Activated CD8-positive, alpha-beta memory T cell treated with anti-CD3 and anti-CD28 coated beads, Interleukin-2, amount 50 U/mL, for 48 hours (primary cell): ENCODE measurements at regions not wholly inside any gene's neighbourhood (a gene's known extent, or its start where the extent isn't known, plus 50 kb on each side); places are given as distances from the start of the nearest gene placed in this dataset.
"Not testable (repeated sequence)": the region's sequence is repeated elsewhere in the genome, so short reads cannot be mapped to it uniquely, and the experiment has no call there.

ENCODE experiments used
- DNase-seq: peaks from one replicate; pipeline ENCODE4 v3.0.0-alpha.2; 2020

DNA sequence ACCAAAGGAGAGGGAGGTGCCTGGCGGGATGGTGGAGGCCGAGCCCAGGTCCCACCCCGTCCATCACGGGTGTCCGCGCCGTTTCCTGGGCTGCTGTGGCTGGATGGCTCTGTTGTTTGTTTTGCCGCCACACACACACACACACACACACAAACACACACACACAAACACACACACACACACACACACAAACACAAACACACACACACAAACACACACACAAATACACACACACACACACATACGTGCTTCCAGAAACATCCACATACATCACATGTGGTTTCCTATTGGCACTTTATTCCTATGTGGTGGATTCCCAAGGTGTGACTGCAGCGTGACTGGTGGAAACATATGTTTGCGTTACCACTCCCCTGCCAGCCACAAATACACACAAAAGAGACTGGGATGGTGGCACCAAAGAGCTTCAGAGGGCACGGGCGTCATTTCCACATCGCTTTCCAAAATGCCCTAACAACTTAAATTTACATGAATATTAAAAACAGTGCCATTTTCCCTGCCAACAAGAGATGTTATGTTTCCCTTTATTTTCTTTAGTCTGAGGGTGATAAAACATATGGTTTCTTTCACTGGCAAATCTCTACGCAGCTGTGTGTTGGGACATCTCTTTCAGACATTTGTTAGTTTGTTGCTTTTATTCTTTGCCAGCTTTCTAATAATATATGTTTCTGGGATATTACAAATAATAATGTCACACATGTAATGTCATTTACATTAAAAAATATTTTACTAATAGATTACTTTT is 356.8 kb downstream of the BRD1 start:
- DNase-seq: no peak

DNA sequence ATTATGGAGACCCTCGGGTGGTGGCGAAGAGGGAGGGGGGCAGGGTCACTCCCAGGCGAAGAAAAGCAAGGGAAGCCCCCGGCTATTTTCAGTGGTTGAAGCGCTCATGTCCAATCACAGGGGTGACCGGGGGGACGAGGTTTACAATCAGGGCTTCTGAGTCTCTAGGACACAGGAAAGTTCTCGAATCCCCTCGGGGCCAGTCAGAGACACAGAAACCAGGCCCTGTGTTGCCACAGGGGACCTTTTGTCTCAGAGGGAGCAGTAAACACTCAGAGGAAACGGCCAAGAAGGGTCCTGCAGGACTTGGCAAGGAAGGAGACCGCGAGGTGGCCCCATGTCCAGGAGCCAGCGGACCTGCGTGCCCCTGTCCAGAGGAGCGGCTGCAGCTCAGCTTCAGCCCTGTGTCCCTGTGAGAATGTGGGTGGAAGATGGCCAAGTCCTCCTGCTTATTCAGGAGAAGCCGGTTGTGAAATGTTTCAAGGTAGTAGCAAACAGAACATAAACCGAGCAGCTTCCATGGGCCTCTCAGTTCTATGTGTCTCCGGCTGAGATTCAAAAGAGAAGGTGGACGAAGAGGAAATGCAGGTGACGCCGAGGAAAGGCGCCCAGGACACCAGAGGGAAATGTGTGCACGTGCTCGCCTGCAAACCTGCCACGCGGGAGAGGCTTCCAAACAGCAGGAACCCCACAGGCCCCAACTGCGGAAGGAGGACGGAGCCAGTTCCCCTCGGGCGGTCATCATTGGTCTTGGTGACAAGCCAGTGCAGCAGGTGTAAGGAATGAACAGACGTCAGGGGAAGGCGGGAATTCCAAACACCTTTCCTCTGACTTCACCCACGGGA is 357.6 kb downstream of the BRD1 start:
- DNase-seq: no peak

DNA sequence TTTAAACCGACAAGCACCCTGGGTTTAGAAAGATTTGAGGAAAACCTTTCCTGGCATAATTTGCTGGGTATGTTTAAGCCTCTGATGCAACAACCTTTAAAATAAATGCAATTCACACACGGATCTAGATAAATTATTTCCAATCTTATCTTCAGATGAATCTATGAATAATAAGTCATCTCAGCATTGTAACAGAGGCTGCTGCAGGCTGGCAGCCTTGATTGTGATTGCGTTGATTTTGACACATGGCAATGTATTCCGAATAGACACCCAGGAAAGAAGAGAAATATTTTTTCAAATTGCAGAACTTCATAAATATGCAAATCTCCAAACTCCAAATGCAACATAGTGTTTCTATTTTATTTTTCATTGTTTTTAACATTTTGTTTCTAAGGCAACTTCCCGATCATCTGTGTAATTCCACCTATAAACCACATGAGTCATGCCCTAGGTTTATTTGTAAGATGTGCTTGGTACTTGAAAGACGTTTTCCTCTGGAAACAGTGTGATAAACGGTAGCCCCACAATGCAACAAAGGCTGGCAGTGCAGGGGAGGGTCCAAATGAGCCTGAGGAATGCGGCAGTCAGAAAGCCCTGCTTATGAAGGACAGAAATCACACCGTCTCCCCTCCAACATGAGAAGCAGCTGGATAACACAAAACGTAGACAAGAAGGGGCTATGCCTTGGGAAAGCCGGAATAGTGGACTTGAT is 359.0 kb downstream of the BRD1 start:
- no peak for DNase-seq

DNA sequence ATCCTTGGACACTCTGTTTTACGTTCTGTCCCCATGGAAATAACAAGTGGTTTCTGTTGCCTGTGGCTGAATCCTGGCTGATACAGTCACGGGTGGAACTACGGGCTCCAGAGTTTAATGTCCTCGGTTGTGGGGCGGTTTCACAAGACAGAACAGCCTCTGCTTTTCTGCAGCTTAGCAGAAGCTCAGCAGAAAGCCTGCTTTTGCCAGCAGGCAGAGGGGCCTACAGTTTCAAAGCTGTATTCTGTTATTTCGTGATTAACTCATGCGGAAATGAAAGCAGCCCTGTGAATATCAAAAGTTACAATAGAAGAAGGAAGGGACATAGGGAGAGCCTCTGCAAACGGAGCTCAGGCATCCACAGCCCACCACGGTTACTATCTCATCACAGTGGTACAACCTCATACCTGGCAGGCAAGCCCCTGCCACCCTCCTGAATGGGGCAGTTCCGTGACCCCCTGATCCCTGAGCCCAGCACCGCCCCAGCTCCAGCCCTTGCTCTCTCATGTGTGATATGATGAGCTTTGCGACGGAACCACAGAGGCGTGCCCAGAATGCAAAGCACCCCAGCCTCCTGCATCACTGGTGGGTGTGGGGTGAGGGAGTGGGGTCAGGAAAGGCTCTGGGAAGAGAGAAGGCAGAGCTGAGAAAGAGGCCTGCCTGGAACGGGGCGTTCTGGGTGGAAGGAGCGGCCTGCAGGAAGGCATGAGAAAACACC is 360.6 kb downstream of the BRD1 start:
- DNase-seq: no peak

DNA sequence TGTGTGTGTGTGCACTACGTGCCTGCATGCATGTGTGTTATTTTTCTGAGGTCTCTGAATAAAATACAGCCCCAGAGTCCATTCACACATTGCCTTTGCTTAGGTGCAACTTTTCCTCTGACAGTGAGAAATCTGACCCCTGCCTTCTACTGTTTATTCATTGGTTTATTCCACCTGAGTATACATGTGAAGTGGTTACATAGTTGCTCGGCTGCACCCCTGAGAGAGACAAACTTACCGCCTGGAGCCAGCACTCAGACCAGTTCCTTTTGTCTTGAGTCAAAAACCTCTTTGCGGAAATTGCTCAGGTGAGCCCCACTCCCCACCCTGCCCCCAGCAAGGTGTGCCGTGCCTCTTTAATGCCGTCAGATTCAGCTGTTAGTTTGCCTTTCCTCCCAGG is 363.6 kb downstream of the BRD1 start:
- DNase-seq: no peak

DNA sequence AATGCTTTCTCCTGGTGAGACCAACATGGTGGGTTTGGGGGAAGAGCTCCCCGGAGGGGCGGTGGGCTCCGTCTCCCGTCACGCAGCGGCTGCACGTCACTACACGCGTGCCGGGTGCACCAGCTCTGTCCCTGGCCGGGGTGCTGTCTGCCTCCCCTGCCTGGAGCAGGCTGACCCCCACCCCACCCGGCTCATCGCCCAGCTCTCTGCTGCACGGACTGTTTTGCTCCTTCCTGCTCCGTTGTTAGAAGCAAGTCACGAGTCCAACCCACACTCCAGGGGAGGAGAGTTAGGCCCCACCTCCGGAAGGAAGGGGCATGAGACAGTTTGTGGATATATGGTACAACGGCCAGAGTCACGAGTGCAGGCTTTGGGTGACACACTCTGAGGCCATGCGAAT is 364.9 kb downstream of the BRD1 start:
- no peak for DNase-seq

DNA sequence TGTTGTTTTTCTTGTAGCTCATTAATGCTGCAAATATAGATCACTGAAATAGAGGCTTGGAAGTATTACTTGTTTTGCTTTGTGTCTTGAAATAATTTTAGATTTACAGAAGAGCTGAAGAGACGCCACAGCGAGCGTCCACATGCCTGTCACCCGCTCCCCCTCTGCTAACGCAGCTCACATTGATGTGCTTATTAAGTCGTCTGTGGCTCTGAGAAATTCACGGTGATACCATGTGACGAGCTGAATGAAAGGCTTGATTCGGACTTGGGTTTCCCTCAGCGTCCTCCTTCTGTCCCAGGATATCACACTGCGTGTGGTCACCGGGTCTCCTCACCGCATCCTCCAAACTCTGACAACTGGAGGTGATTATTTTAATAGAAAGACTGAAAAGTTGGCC is 365.4 kb downstream of the BRD1 start:
- no peak for DNase-seq

DNA sequence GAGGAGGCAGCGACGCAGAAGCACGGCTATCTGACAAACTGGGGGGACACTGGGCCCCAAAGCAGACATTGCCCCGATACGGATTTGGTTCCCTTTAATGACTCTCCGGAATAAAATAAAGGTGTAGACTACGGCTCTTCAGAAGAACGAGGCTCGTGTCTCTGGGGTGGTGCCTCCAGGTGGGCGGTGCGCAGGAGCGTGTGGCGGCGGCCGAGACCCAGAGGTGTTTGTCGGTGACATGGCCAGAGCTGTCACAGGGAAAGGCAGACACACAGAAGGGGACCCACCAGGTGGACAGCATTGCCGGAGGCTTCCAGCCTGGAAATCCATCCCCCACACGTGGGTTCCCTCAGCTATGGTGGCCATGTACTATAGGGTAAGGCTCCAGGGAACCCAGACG is 366.0 kb downstream of the BRD1 start:
- DNase-seq: no peak

DNA sequence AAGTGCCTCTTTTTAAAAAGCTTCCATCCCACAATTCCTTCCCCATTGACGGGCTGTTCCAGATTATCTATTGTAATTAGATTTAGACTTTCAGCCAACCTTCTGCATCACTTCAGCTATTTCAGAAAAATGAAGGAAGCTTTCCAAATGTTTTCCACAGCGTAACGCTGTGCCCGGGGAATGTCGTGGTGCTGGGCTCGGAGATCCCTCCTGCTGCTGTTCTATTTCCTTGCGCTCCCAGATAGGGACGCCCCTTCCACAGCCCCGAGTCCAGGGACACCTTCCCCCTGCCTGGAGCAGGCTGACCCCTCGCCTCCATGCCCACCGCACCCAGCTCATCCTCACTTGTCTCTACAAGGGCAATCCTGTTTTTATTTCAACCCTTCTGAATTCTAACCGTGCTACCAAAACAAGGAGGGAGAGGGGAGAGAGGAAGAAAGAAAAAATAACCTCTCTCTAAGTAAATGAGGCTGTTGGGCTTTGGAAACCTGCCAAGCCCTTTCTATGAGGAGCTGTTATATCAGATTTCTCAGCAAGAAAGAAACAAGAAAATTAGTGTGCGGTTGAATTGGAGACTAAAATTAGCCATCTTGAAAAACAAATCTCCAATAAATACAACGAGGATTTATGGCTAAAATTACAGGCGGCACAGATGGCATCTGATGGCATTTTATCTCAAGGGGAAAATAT is 366.9 kb downstream of the BRD1 start:
- DNase-seq: no peak

DNA sequence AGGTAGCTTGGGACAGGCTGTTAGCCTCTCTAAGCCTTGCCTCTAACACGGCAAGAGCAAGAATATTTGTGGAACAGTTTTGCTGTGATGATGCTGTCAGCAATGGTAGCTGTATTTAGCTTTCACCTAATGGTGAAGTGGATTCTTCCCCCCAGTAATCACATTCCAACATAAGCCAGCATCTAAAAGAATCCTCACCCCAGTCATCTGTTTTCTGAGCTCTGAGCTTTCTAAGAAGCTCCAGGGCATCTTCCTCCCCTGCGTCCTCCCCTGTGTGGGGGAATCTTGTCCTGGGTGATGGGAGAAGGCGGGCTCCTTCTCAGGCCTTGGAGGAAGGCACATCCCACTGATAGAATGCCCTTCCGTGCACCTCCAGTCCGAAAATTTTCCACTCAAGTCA is 367.6 kb downstream of the BRD1 start:
- DNase-seq: no peak

DNA sequence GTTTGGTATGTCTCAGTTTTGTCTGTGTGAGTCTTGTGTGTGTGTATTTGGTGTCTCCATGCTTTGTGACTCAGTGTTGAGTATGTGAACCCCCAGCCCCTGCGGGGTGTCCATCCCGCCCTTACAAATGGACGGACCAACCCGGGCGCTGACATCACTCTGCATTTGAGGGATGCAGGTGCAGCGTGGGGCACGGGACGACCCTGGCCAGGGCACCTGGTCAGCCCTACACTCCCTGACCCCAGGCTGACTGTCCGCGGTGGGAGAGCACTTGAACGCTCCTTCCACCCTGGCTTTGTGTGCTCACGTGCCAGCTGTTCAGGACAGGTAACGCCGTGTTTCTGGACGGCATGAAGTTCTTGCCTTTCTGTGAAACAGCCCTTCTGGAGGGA is 369.0 kb downstream of the BRD1 start:
- DNase-seq: no peak

DNA sequence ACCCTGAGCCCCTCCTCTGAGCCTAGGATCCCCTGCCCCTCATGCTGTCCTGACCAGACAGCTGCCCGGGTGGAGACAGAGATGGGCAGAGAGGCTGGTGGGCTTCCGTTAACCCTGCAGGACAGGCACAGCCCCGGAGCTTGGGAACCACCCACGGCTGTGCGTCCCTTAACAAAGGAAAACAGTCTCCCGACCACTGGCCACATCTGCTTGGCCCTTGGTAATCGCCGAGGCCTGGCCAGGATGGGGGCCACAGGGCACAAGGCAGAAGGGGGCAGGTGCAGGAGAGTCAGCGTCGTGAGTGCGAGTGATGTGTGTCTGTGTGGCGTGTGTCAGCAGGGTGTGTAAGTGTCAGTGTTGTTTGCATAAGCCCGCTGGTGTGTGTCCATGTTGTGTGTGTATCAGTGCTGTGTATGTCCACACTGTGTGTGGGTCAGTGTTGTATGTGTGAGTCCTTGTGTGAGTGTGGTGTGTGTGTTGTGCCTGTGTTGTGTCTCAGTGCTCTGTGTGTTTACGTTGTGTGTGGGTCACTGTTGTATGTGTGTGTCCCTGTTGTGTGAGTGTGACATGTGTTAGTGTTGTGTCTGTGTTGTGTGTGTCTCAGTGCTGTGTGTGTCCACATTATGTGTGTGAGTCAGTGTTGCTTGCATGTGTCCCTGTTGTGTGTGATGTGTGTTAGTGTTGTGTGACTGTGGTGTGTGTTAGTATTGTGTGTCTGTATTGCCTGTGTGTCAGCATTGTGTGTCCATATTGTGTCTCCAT is 369.5 kb downstream of the BRD1 start:
- DNase-seq: no peak

DNA sequence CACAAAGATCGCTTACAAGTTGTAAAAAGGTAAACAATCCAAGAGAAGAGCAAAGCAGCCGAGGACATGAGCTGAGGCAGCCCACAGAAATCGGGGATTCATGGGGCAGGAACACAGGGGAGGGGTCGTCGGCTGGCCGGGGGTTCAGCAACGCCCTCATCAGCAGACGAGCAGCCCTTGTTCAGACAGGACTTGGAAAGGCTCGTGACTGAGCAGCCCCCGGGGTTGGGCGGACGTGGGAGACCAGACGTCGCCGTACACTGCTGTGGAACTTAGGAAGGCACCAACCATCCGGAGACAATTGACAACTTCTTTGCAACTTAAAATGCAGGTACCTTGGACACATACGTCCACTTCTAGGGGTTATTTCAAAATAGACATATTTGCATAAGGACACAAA is 370.5 kb downstream of the BRD1 start:
- DNase-seq: no peak

DNA sequence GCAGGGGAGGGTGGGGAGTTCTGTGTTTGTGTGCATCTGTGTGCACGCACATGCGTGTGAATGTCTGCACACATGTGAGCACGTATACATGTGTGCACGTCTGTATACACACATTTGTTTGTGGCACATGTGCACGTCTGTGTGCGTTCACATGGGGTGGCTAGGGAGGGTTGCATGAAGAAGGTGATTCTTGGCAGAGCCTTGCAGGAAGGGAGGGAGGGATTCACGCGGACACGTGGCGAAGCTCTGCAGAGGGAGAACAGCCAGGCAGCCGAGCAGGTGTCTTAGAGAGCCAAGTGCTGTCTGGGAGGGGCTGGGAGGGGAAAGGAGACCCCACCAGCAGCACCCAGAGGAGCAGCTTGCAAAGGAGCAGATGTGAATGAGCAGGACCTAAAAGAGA is 372.1 kb downstream of the BRD1 start:
- DNase-seq: no peak

DNA sequence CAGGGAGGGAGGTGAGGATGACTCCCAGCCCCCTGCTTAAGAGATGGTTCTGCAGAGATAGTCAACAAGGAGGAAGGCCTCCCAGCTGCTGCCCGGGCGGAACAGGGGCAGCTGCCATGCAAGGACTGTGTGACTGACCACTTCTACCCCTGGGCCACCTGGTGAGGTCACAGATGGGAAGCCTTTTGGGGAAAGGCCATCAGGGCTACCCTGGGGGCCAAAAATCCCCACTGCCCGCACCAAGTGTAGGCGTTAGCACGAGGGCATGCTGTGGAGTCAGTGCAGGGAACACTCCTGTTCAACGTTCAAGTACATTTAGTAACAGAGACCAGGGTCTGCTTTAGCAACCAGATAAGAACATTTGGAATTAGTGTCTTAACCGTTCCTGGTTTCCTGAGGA is 372.9 kb downstream of the BRD1 start:
- DNase-seq: no peak

DNA sequence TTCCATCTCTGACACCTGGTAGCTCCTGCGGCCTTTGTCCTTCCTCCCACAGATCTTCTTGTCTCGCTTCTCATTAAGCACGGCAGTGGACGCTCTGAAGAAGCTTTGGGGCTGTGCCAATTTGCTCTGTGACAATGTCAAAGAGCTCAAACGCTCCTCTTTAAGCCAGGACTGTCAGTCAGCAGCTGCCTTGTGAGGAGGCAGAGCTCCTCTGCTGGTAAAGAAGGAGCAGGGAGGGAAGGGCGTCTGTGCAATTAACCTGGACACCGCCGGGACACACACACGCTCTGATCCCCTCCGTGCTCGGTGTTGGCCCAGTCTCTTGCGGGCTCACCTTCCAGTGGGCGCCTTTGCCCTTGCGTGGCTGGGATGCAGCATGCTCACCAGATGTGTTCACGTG is 373.9 kb downstream of the BRD1 start:
- no peak for DNase-seq

DNA sequence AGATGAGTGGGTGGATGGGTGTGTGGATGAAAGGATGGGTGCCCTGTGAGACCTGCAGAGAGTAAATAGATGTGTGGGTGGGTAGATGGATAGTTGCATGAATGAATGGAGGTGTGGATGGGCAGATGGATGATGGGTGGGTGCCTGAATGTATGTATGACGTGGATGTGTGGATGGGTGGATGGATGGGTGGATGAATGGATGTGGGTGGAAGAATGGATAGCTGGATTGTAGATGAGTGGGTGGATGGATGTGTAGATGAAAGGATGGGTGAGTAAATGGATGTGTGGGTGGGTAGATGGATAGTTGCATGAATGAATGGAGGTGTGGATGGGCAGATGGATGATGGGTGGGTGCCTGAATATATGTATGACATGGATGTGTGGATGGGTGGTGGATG is 374.7 kb downstream of the BRD1 start:
- DNase-seq: not testable (repeated sequence)

DNA sequence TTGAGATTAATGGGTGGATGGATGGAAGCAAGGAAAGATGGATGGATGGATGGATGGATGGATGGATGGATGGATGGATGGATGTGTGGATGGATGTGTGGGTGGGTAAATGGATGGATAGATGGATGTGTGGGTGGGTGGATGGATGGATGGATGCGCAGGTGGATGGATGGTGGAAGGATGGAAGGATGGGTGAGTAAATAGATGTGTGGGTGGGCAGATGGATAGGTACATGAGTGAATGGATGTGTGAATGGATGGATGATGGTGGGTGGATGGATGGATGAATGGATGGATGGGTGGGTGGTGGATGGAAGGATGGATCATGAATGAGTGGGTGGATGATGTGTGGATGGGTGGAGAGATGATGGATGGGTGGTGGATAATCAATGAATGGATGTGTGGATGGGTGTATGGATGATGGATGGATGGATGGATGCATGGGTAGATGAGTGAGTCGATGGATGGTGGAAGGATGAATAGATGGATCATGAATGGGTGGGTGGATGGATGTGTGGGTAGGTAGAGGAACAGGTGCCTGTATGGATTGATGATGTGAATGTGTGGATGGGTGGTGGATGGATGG is 375.2 kb downstream of the BRD1 start:
- no peak for DNase-seq

DNA sequence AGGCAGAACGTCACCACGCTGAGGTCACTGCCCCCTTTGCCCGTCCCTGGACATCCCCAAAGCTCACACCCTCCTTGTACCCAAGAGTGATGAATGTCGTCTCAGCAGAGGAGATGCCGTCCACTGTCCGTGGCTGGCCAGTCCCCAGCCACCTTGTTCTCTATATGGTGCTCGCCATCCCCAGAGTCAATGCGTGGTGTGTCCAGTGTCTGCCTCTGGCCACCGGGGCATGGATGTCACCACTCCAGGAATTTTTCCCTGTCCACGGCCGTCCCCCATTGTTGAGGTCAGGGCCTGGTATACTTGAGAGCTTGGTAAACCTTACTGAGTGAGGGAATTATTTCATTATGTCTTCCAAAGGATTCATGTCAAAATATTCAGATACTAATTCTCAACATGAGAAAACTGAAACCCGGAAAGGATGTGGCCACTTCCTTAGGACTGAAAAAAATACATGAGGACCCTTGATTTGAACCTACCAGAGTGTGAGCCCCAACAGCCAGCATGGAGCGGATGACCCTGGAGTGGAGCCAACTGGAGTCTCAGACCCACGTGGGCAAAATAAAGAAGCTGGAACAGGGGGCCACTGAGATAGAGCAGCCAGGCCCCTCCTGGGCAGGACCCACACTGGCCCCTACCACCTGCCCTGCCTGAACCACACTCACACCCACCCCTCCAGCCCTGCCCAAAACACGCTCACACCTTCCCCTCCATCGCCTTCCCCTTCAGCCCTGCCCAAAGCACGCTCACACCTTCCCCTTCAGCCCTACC is 376.4 kb downstream of the BRD1 start:
- DNase-seq: no peak

DNA sequence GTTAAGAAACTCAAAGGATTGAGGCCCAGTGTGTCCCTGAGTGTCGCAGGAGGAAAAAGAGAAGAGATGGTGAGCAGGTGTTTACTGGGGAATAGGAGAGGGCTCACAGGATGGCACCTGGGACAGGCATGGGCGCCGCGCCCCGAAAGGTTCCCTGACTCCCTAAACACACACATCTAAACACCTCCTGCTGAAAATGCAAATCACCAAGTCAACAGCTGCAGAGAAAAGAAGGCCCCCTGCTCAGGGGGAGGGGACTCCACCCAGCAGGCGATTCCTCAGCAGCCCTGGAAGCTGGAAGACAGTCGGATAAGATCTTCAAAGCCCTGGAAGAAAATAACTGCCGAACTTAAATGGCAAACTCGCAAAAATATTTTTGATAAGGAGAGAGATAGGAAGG is 377.2 kb downstream of the BRD1 start:
- no peak for DNase-seq
